ENCODE measurements at regions not wholly inside any gene's neighbourhood (a gene's known extent, or its start where the extent isn't known, plus 50 kb on each side); places are given as distances from the start of the nearest gene placed in this dataset.

DNA sequence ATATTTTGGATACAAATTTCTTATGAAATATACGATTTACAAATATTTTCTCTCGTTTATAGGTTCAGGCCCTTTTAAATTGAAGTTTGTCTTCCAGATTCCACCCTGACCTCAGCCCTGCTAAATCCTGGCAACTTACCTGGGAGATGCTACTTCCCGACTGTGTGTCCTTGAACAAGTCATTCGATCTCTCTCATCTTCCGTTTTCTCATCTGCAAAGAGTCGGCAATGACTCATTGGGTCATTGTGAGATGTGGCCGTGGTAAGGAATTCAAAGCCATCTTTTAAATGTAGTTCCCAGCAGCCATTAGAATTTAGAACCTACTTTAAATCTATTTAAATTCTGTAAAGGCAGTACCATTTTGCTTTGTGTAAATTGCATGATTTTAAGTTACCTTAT is 72.5 kb downstream of the LHX2 start:
- Mint-ChIP-seq H3K4me1 (peaks cover 6% of the 10 kb centered on the region), H3K9me3 (peaks cover 14% of the 10 kb centered on the region), H3K4me3 (no peak overlapping the region), H3K27ac (no peak overlapping the region), H3K36me3 (0 out of 2 replicates have a peak, but pooled peaks cover 3% of the 10 kb centered on the region), H3K27me3 (ENCODE audit: low read depth) (peaks cover 7% of the 10 kb centered on the region)
- no peak for DNase-seq (ENCODE audit: low spot score)
- TF ChIP-seq ZNF138 (CRISPR knock-in tag; conservative IDR thresholded peaks at IDR 0.05) (no peak), ARID4B (CRISPR knock-in tag; IDR thresholded peaks at IDR 0.05; ENCODE audit: borderline replicate concordance) (no peak)
- ATAC-seq = no peak
- ChIA-PET POLR2A (no interaction called here), CTCF (no interaction called here)

DNA sequence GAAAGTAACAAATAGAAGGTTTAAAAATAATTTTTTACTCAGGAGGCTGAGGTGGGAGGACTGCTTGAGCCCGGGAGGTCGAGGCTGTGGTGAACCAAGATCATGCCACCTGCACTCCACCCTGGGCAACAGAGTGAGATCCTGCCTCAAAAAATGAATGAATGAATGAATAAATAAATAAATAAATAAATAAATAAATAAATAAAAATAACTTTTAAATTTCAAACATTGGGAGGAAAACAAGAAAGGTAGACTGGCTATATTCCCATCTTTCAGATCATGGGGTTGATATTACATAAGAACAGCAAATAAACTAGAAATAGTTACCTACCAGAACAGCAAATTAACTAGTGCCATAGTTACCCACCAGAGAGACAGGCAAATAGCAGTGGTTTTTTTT is 75.7 kb downstream of the LHX2 start:
- Mint-ChIP-seq H3K4me3 (no peak overlapping the region), H3K9me3 (peaks cover 20% of the 10 kb centered on the region), H3K4me1 (peaks cover 6% of the 10 kb centered on the region), H3K36me3 (0 out of 2 replicates have a peak, but pooled peaks cover 3% of the 10 kb centered on the region), H3K27ac (no peak overlapping the region), H3K27me3 (ENCODE audit: low read depth) (peaks cover 11% of the 10 kb centered on the region)
- POLR2A ChIA-PET = no interaction called here
- CTCF ChIA-PET = no interaction called here
- no peak for DNase-seq (ENCODE audit: low spot score)
- ATAC-seq = no peak
- TF ChIP-seq NR2C2 (CRISPR knock-in tag; IDR thresholded peaks at IDR 0.05) (no peak), FOXP4 (CRISPR knock-in tag; IDR thresholded peaks at IDR 0.05) (no peak), ETV6 (CRISPR knock-in tag; IDR thresholded peaks at IDR 0.05) (no peak), ZNF232 (CRISPR knock-in tag; IDR thresholded peaks at IDR 0.05) (no peak), ZBTB21 (CRISPR knock-in tag; IDR thresholded peaks at IDR 0.05; ENCODE audit: borderline replicate concordance) (no peak), HMGA2 (CRISPR knock-in tag; IDR thresholded peaks at IDR 0.05) (no peak), AFF4 (CRISPR knock-in tag; IDR thresholded peaks at IDR 0.05; ENCODE audit: borderline replicate concordance) (no peak), SP1 (CRISPR knock-in tag; conservative IDR thresholded peaks at IDR 0.05) (no peak), NFE2L1 (CRISPR knock-in tag; IDR thresholded peaks at IDR 0.05) (no peak), EMX1 (CRISPR knock-in tag; IDR thresholded peaks at IDR 0.05) (no peak)
- TF ChIP-seq, protein P1, sequence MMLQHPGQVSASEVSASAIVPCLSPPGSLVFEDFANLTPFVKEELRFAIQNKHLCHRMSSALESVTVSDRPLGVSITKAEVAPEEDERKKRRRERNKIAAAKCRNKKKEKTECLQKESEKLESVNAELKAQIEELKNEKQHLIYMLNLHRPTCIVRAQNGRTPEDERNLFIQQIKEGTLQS (CRISPR knock-in tag; conservative IDR thresholded peaks at IDR 0.05) = no peak
- TF ChIP-seq, protein P2, sequence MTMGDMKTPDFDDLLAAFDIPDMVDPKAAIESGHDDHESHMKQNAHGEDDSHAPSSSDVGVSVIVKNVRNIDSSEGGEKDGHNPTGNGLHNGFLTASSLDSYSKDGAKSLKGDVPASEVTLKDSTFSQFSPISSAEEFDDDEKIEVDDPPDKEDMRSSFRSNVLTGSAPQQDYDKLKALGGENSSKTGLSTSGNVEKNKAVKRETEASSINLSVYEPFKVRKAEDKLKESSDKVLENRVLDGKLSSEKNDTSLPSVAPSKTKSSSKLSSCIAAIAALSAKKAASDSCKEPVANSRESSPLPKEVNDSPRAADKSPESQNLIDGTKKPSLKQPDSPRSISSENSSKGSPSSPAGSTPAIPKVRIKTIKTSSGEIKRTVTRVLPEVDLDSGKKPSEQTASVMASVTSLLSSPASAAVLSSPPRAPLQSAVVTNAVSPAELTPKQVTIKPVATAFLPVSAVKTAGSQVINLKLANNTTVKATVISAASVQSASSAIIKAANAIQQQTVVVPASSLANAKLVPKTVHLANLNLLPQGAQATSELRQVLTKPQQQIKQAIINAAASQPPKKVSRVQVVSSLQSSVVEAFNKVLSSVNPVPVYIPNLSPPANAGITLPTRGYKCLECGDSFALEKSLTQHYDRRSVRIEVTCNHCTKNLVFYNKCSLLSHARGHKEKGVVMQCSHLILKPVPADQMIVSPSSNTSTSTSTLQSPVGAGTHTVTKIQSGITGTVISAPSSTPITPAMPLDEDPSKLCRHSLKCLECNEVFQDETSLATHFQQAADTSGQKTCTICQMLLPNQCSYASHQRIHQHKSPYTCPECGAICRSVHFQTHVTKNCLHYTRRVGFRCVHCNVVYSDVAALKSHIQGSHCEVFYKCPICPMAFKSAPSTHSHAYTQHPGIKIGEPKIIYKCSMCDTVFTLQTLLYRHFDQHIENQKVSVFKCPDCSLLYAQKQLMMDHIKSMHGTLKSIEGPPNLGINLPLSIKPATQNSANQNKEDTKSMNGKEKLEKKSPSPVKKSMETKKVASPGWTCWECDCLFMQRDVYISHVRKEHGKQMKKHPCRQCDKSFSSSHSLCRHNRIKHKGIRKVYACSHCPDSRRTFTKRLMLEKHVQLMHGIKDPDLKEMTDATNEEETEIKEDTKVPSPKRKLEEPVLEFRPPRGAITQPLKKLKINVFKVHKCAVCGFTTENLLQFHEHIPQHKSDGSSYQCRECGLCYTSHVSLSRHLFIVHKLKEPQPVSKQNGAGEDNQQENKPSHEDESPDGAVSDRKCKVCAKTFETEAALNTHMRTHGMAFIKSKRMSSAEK (CRISPR knock-in tag; IDR thresholded peaks at IDR 0.05; ENCODE audit: borderline replicate concordance) = no peak
